HG03342 (cell line): ENCODE measurements at regions not wholly inside any gene's neighbourhood (a gene's known extent, or its start where the extent isn't known, plus 50 kb on each side); places are given as distances from the start of the nearest gene placed in this dataset.

Experiments used
- ATAC-seq: cut with Tn5 transposase; IDR thresholded peaks from one replicate; pipeline ENCODE4 v1.9.1; 2021; ENCODE audit warnings: mild to moderate bottlenecking, moderate library complexity; ENCODE audit not compliant: unreplicated experiment

DNA sequence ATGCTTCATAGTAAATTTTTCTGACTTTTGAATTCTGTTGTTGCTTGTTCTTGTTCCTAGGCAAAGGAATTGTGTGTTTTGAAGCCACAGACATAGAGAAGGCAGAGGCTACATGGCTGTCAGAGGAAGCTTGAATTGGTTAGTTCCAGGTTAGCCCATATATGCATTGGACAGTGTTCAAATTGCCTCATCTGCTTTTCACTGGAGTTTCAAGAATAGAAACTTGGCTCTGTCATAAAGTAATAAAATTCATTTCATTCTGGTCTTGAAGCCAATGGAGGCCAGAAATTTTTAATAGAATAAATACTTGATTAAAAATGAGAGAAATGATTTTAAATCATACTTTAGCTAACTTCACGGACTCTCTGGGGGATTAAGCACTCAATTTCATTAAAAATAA lies 178.0 kb downstream of the YIPF5 start:
- no peak for ATAC-seq

DNA sequence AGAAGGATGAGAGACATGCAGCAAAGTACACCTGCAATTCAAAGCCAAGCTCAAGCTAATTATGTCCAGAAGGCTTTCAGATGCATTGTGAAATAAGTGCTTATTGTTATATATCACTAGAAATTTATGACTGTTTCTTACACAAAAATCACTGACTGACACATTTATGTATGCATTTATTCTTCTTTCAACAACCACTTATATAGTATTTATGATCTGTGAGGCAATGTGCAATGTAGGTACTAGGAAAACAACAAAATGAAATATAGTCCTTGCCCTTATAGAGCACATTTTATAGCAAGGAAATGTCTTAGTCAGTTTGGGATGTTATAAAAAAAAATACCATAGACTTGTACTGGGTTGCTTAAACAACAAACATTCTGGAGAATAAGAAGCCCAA lies 167.6 kb downstream of the YIPF5 start:
- ATAC-seq: no peak

DNA sequence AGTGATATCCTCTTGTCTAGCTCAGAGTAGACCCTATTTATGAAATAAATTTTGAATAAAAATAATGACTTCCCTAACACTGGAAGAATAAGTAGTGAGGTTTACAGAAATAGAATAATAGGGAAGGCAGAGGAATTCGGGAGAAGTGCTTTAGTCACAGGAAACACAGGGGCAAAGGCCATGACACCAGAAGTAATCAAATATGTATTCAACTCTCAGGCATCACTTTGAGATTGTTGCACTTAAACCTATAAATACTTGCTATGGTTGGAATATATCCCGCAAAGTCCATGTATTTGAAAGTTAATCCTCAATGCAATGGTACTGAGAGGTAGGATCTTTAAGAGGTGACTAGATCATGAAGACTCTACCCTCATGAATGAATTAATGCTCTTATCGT lies 166.8 kb downstream of the YIPF5 start:
- ATAC-seq: no peak

DNA sequence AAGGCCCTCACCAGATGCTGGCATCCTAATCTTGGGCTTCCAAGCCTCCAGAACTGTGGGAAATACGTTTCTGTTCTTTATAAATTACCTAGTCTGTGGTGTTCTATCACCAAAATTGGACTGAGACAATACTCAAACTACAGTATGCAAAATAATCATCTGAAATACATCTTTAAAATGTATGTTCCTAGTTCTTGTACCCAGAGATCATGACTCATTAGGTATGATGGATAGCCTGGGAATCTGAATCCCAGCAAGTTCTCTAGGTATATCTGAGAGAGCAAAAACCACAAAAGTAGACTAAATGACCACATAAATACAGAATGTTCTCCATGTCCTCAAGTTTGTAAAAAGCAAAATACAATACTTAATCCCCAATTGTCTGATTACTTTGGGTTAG lies 166.3 kb downstream of the YIPF5 start:
- ATAC-seq: no peak

GRCh38 chr5:144004751-144005150 lies 165.7 kb downstream of the YIPF5 start:
- no peak for ATAC-seq

- ATAC-seq: no peak
Observed at GRCh38 chr5:144009116-144009515, 161.3 kb downstream of the YIPF5 start.

- ATAC-seq: no peak
Observed at GRCh38 chr5:144011388-144011787, 159.1 kb downstream of the YIPF5 start.

DNA sequence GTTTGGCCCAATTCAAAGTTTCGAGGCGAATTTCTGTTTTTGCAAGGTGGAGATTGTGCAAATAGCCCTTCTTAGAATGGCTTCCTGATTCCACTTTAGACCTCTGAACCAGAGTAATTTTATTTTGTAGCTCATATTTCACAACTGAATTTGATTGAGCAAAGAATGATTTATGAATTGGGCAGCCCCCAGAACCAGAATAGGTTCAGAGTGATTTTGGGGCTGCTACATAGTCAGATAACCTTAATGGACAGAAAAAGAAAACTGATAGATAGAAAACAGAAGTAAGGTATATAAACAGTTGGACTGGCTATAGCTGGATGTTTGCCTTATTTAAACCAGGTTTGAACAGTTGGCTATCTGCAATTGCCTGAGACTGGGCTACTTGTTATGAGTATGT lies 156.6 kb downstream of the YIPF5 start:
- no peak for ATAC-seq

GRCh38 chr5:144015961-144016360 lies 154.5 kb downstream of the YIPF5 start:
- no peak for ATAC-seq

GRCh38 chr5:144017119-144017518 lies 153.3 kb downstream of the YIPF5 start:
- no peak for ATAC-seq

DNA sequence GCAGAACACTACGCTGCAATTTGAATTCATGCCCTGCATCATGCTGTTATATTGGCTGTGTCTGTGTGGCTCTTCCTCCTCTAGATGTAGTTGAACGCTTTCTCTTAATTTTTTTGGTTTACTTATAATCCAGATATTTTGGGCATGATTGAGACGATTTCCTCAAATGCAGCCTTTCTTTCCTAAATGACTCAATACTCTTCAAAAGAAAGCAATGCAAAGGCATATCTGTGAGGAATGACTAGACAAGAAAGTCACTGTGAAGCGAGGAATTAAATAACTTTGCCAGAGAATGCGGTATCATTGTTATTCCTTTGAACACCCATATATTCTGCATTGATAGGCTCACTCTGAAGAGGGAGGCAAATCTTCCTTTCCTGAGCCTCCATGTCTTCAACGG lies 152.8 kb downstream of the YIPF5 start:
- no peak for ATAC-seq

- no peak for ATAC-seq
Observed at GRCh38 chr5:144024090-144024489, 146.4 kb downstream of the YIPF5 start.

DNA sequence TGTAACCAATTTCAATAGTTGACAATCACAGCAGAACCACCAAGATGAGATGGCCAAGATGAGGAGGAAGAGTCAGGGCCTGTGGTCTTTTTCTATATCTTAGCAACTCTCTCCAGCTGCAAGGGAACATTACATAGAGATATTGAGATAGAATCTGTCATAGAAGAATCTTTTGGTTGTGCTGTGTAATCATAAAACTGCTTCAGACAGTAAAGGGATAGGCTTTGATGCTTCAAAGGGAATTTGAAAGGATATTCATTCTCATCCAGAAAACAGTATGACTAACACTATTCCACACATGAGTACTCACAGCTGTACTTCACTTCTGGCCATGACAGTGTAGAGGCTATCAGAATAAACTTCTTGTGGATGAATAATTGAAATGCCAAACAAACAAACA lies 145.9 kb downstream of the YIPF5 start:
- ATAC-seq: no peak

GRCh38 chr5:144026286-144026685 lies 144.2 kb downstream of the YIPF5 start:
- no peak for ATAC-seq

DNA sequence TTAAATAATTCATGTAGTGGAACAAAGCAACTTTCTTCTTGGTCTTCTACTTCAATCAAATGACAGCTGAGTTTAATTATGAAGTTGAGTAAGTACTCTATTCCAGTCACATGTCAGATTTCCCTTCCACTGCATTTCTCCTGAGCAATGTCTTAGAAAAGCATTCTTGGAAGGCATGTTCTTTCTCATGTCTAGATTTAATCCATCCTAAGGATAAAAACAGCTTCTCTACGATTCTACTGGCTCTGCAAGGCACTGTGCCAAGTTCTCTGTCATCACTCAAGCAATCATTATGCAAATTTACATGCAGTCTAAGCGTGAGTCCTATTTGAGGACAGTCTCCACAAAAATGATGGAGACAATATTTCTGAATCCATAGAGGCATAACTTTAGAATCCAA lies 142.4 kb downstream of the YIPF5 start:
- ATAC-seq: no peak

GRCh38 chr5:144028636-144029035 lies 141.8 kb downstream of the YIPF5 start:
- ATAC-seq: no peak

DNA sequence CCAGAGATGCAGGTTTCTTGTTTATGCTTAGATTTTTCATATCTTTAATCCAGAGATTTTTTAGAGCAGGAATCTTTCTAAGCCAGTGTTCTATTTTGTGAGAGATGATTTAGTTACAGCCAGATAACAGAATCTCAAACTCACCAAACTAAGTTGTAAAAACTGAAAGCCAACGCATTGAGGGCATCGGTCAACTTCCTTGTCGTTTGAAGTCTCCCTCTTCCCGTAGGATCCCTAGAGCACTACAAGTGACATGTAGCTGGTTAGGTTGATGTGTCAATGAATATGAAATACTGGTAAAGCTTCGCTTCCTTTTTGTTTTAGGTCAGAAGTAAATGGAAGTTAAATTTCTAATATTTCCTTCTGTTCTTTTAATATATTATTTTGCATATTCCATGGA lies 139.6 kb downstream of the YIPF5 start:
- ATAC-seq: no peak

DNA sequence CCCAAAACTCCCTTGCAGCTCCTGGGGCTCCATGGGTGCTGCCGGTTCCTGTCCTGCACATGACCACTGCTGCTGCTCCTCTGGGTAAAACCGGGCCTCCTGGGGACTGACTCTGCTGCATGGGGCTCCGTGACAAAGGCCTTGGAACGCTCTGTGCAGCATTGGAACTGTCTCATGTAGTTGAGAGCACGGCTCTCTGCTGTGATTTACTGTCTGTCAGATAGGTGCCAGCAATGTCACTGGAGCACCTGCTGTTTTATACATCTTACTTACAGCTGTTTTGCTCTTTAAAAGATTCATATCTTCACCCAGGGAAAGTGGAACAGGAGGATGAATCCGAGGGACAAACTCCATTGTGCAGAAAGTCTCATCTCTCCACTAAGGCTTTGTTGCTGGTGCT lies 138.1 kb downstream of the YIPF5 start:
- no peak for ATAC-seq

- no peak for ATAC-seq
Observed at GRCh38 chr5:144033486-144033885, 137.0 kb downstream of the YIPF5 start.

- no peak for ATAC-seq
Observed at GRCh38 chr5:144035046-144035740, 135.3 kb downstream of the YIPF5 start.

GRCh38 chr5:144036476-144036875 lies 134.0 kb downstream of the YIPF5 start:
- no peak for ATAC-seq

DNA sequence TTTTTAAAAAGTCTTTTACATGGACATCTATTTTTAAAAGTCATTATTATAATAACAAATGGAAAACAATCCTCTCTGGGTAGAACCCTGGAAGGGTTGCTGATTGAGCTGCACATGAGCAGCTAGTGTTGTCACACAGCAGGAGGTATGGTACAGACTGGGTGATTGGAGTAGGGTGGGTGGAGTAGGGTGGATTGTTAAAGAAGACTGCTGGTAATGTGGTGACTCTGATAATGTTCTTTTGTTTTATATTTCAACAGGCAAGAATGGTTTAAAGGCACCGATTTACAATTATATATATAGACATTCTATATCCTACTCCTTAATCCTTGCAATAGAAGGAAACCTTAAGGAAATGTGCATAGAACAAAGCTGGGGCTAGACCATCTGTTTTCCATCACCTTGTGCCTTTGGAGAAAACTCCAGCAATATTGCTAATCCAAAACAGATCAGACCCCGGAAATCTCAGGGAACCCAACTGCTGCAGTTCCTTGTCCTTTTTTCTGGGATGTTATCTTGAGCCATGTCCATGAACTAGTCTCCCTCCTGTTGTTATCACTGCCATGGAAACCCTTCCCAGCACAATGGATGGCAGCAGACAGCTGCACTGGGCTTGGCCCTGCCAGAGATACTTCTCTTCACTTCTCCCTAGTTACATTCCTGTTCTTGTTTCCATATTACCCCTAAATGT lies 129.7 kb downstream of the YIPF5 start:
- no peak for ATAC-seq

GRCh38 chr5:144042156-144042555 lies 128.3 kb downstream of the YIPF5 start:
- no peak for ATAC-seq
